Fibroblast of villous mesenchyme (primary cell): ENCODE measurements at regions not wholly inside any gene's neighbourhood (a gene's known extent, or its start where the extent isn't known, plus 50 kb on each side); places are given as distances from the start of the nearest gene placed in this dataset.
"Not testable (repeated sequence)": the region's sequence is repeated elsewhere in the genome, so short reads cannot be mapped to it uniquely, and the experiment has no call there.

Source experiments
- DNase-seq: peaks from one replicate; pipeline ENCODE4 v3.0.0-alpha.2; 2010; ENCODE audit warnings: low read depth
- H3K4me3 ChIP-seq: 2 replicates; pipeline ENCODE4 v1.5.1; 2011; ENCODE audit warnings: low read depth, mild to moderate bottlenecking, low read length
- TF ChIP-seq, protein P1 (sequence below): IDR thresholded peaks from 2 replicates; pipeline ENCODE4 v1.5.1; 2012; ENCODE audit warnings: low read depth, mild to moderate bottlenecking, low read length; ENCODE audit not compliant: insufficient read depth

DNA sequence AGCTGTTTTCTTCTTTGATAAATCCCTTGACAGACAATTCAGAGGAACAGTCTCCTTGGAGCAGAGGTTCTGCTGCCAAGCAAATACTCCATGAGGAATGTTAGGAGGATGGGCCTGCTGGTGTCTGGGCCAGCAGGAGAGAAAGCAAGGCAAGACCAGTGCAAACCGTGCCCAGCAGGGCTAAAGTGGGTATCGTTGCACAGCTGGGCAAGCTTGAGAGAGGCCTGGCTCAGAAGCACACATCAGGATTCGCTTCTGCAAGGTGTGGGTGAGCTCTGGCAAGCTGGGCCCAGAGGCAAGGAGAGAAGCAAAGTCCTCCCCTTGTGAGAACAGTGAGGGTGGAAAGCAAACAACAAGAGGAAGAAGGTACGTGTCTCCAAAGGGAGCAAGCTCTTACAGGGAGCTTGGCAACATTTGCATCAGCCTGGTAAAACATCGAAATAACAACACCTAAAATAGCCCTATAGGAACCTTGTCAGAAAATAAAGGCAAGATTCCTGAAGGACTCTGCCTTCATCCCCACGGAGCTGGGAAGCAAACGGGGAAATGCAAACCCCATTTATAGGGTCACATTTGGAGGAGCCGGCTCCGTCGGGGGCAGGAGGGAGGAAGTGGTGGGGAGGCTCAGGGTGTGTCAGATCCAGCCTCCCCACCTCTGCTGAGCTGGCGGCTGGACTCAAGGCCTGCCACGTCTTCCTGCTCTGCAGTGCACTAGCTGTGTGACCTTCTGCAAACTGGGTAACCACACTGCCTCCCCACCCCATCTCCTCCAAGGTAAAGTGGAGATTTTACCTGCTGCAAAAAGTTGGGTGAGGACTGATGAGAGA, 62.3 kb upstream of the HIVEP3 start:
- no peak overlapping the region for H3K4me3 ChIP-seq
- TF ChIP-seq, protein P1, sequence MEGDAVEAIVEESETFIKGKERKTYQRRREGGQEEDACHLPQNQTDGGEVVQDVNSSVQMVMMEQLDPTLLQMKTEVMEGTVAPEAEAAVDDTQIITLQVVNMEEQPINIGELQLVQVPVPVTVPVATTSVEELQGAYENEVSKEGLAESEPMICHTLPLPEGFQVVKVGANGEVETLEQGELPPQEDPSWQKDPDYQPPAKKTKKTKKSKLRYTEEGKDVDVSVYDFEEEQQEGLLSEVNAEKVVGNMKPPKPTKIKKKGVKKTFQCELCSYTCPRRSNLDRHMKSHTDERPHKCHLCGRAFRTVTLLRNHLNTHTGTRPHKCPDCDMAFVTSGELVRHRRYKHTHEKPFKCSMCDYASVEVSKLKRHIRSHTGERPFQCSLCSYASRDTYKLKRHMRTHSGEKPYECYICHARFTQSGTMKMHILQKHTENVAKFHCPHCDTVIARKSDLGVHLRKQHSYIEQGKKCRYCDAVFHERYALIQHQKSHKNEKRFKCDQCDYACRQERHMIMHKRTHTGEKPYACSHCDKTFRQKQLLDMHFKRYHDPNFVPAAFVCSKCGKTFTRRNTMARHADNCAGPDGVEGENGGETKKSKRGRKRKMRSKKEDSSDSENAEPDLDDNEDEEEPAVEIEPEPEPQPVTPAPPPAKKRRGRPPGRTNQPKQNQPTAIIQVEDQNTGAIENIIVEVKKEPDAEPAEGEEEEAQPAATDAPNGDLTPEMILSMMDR, result no peak
- no peak for DNase-seq

DNA sequence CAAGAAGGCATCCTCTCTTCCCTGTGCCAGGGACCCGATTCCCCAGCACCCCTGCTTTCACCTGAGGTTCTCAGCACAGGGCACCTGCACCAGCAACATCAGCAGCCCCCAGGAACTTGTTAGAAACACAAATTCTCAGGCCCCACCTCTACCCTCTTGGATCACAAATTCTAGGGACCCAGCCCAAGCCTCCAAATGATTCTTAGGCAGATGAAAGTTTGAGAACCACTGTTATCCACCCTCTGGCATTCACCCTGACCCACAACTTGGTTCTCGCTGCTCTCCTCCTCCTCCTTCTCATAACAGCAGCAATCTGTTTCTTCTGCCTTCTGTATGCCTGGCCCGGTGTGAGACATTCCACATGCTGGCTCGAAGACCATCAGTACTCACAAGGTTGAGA, 60.3 kb upstream of the HIVEP3 start:
- no peak overlapping the region for H3K4me3 ChIP-seq
- no peak for DNase-seq
- TF ChIP-seq, protein P1, result no peak

DNA sequence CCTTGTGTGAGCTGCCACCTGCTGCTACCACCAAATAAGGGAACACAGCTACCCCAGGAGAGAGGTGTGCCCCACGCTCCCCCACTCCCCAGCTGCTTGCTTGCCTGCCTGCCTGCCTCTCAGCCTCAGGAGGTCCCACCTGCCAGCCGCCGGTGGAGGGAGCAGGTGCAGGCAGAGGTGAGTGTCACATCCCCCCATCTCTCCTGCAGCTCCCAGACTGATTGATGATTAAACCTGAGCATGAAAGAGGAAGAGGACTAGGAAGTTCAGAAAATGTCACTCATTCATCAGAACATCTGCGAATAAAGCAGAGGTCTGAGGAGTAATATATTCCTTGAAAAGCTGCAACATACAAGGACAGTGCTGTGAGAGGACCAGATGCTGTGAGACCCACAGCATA, 58.6 kb upstream of the HIVEP3 start:
- H3K4me3 ChIP-seq, result no peak overlapping the region
- TF ChIP-seq, protein P1, result no peak
- DNase-seq, result no peak

DNA sequence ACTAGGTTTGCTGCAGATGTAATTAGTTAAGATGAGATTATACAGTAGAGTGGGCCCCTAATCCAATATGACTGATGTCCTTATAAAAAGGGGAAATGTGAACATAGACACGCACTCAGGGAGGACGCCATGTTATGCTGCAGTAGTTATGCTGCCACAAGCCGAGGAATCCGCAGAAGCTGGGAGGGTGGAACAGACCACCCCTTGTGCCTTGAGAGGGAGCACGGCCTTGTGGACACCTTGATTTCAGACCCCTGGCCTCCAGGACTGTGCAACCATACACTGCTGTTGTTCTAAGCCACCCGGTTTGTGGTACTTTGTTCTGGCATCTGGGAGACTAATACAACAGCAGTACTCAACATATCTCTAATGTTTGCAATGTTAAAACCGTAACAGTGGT, 57.9 kb upstream of the HIVEP3 start:
- DNase-seq, result no peak
- no peak overlapping the region for H3K4me3 ChIP-seq
- TF ChIP-seq, protein P1, result no peak

DNA sequence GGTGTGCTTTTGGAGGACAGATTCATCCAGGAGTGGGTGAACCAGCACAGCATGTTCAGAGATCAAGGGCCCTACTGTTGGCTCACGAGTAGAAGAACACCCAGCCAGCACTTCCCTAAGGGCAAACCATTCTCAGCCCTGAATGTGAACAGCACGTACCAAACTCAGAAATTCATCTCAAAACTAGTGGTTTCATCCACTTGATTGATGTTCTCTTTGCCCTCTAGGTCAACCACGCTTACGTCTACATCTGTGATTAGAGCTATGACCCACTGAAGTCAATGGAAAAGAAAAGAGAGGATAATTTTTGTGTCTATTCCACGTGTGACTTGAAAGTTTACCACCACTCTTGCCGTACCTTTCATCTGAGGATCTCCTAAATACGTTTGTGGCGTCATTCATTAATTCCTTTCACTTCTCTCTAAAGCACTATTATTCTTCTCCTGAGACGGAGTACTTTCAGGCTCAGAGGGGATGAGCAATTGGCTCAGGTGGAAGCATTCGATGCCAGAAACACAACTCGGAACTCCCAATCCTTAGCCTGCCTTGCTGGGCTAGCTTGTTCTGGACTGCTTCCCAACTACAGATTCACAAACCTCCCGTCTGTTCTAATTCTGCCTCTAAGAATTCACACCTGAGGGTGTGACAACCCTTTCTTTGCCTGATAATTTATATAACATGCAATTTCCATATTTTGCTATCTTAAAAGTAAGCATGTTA, 57.3 kb upstream of the HIVEP3 start:
- TF ChIP-seq, protein P1, result no peak
- no peak overlapping the region for H3K4me3 ChIP-seq
- no peak for DNase-seq

DNA sequence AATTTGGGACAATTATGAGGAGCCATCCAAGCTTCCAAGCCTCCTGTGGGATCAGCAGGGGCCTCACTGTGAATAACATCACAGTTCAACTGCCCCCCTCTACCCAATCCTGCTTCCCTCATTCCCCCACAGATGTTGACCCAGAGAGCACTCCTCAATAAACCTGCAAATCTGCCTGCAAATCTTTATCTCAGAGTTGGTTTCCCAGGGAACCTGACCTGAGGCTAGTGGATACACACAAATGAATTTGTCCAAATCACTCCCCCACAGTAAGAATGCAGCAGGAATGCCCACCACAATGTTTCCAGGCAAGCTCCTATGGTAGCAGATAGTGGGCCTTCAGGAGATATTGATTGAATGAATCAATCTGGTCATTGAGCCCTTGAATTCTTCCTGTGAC, 56.4 kb upstream of the HIVEP3 start:
- DNase-seq, result no peak
- TF ChIP-seq, protein P1, result no peak
- H3K4me3 ChIP-seq, result no peak overlapping the region

DNA sequence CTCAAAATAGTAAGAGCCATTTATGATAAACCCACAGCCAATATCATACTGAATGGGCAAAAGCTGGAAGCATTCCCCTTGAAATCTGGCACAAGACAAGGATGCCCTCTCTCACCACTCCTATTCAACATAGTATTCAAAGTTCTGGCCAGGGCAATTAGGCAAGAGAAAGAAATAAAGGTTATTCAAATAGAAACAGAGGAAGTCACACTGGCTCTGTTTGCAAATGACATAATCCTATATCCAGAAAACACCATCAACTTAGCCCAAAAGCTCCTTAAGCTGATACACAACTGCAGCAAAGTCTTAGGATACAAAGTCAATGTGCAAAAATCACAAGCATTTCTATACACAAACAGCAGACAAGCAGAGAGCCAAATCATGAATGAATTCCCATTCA, 49.8 kb upstream of the HIVEP3 start:
- DNase-seq, result not testable (repeated sequence)

More for the DNA sequence above, 49.8 kb upstream of the HIVEP3 start:
- H3K4me3 ChIP-seq, result not testable (repeated sequence)
